A172 (cell line): ENCODE measurements at regions not wholly inside any gene's neighbourhood (a gene's known extent, or its start where the extent isn't known, plus 50 kb on each side); places are given as distances from the start of the nearest gene placed in this dataset.
"Not testable (repeated sequence)": the region's sequence is repeated elsewhere in the genome, so short reads cannot be mapped to it uniquely, and the experiment has no call there.

ENCODE experiments used
- DNase-seq: peaks from one replicate; pipeline ENCODE4 v3.0.0-alpha.2; 2015; ENCODE audit warnings: low spot score

DNA sequence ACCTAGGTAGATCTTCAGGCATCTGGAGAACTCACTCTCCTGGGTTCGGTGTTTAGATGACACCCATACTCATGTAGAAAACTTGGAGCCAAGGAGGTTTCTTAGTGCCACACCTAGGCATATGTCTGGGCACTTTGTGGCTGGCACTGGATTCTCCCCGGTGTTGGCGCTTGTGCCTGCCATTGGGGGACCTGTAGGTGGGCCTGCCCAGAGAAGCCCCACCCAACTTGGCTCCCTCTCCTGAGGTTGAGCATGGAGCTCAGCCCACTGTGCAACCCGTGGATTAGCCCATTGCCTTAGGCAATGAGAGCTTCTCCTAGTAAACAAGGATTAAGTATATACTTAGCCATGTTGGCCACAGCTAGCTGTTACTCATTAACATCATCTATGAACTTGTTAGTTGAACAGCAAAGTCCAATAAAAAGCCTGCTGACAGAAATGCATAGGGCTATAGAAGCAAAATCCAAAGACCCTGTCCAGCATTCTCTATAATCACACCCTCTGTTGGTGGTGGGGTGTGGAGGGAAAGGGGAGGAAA is 335.5 kb upstream of the CHORDC1 start:
- DNase-seq = no peak

DNA sequence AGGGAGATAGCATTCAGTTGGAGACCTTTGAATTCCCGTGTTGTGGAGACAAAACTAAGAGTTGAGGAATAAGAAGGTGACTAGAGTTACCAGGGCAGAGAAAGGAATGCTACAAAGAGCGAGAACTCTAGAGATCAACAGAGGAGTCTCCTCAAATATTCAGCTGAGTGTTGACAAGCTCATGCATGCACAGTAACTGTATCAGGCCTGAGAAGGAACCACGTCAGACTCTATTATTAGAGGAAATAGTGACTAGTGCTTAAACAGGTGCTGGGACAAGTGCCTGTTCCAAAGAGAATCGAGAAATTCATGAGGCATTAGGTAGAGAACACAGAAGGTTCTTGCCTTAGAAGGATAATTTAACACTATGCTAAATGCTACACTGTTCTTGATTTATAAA is 333.8 kb upstream of the CHORDC1 start:
- DNase-seq = no peak

DNA sequence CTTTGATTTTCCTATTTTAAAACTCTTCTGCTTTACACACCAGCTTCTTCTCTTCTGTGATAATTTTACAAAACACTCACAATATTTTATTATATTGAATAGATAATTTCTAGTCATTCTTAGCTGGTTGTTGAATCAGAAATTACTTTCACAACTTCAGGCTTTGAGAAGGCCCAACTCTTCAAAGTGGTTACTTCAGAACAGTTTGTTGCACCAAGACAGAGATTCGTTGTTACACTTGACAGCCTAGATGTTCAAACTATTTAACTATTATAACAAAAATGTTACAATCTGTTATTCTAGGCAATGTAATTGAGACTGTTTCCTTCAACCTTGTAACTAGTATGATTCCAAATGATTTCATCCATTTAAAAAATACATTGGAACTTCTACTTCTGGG is 333.2 kb upstream of the CHORDC1 start:
- no peak for DNase-seq

DNA sequence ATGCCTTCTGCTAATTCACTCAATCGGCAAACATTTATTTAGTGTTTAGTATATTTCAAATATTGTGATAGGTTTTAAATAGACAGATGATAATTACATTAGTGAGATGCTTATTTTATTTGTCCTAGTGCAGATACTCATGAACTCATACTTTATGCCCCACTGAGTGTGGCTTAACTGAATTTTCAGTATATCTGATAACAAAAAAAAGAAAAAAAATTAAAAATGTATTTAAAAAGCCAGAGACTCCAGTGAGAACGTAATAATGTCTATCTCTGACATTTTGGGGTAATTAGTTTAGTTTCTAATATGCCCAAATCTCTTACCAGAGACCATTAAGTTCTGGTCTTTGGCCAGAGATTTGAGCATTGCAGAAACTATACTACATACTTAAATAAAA is 332.6 kb upstream of the CHORDC1 start:
- no peak for DNase-seq

DNA sequence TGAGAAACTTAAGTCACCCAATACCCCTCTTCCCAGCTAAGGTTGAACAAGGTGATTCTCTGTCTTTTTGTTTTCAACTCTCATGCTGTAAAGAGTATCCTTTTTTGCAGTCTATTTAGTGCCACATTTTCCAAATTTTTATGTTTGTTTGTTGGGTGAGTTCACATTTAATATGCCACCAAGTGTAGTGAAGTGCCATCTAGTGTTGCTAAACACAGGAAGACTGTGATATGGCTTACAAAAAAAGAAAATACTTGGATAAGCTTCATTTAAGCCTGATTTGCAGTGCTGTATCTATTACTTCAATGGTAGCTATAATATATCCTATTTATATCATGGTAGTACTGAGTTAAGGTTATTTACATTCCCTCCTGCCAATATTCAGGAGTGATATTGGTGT is 319.2 kb upstream of the CHORDC1 start:
- DNase-seq = no peak

DNA sequence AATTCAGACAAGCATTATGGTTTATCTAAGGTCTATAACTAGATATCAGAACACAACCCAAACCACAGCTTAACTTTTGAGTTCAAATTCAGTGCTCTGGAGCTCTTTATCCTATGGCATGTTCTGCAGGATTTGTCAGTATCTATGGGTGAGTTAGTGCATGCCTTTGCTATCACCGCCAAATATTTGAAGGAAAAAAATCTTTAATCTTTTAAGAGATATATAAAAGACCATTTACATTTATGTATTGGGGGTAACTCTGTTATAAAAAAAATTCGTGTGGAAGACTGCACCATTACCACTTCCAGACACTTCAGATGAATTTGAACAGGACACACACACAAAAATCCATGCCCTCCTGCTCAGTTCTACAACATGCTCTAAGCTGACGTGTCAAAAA is 313.5 kb upstream of the CHORDC1 start:
- DNase-seq = no peak

DNA sequence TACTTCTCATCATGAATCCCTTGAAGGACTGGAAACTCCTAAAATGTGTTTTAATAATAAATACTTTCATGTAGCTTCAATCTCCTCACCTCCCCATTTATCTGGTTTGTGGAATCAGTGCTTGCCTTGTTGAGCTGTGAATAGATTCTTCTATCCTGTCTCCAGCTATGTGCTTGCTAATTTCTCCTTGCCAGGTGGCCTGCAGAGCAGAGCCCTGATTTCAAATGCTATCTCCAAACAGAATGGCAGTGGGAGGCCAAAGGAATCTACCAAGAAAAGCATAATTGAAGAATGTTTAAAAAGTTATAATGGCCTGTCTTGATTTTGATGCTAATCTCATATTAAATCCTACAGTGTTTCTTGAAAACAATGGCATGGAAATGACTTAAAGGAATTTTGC is 309.3 kb upstream of the CHORDC1 start:
- DNase-seq = no peak

DNA sequence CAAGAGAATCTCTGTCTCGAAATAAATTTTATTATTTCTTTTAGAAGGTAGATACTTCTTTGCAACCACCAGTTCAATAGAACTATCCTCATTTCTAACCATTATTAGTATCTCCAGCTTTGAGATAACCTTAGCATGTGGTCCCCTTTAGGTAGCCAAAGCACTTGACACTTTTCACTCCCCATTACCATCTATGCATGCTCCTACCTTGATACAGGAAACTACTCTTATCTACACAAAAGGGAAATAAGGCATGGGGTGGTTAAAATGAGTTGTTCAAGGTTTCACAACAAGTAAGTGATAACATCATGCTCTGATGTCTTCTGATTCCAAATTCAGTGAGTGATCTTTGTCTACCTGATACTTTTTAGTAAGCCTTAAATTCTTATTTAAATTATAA is 308.2 kb upstream of the CHORDC1 start:
- no peak for DNase-seq

DNA sequence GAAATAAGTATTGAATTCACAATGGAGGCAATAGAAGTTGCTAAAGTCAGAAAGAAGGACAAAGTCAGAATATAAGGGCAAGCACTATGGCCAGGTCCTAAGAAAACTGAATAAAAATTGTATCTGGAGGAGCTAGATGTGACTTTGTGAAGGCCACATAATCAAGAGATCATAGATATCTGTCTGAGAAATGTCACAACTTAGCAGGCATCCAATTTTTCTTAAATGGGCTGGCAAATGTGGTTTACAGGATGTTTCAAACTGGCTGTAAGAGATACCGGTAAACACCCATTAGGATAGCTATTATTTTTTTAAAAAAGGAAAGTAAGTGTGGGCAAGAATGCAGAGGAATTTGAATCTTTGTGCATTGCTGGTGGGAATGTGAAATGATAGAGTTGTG is 303.1 kb upstream of the CHORDC1 start:
- DNase-seq = no peak

DNA sequence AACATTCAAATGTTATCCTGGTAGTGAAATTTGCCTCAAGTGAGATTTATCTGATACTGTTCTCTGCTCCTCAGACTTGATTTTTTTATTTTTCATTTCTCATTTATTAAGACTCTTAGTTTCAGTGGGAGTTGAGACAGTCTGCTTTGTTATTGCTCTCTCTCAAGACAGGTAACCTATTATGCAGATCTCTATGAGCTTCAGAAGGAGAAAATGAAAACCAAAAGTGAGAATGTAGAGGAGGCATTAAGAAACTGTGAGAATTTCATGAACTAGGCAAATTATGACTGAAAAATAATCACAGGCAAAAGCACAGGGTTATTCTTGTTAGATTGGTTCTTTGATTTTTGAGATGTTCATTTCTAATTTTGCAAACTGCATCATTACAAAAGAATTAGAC is 290.0 kb upstream of the CHORDC1 start:
- no peak for DNase-seq

DNA sequence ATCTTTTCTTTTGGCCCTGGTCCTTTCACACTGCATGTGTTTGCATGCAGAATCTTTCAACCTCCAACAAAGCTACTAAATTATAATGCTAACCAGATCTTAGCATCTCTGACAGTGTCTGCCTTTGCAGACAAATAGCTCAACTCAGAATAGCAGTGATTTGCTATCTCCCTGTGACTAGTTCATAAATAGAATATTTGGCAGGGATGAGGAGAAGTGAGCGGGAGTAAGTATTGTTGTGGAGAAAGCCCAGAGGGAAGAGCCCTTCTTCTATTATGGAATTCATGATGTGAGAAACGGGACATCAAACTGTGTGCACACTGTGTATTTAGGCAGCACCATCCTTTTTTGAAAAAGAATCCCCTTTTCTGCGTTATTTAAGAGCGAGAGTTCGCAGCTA is 288.0 kb upstream of the CHORDC1 start:
- DNase-seq = no peak

DNA sequence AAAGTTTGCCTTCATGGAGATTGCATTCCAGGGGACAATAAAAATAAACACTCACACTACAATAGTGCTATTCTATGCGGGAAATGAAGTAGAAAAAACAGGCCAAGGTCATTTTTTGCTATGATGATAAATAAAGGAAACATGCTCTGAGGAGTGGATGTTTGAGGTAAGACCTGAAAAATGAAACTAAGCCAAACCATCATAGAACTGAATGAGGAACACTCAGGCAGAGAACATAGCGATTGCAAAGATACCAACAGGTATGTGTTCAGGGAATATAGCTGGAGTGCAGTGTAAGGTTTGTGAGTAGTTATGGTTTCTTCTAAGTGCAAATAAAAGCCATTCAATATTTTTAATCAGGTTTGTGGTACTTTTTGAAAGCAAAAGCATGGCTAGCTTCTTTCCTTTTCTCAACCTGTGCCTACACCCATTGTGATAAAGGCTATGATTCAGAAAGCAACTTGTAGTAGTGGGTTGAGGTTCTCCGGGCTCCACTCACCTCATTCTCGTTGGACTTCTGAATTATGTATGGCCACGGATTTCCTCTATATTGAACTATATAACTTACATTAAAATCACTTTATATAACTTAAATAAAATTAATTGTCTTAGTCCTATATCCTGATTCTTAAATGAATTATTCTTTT is 278.2 kb upstream of the CHORDC1 start:
- DNase-seq = no peak

DNA sequence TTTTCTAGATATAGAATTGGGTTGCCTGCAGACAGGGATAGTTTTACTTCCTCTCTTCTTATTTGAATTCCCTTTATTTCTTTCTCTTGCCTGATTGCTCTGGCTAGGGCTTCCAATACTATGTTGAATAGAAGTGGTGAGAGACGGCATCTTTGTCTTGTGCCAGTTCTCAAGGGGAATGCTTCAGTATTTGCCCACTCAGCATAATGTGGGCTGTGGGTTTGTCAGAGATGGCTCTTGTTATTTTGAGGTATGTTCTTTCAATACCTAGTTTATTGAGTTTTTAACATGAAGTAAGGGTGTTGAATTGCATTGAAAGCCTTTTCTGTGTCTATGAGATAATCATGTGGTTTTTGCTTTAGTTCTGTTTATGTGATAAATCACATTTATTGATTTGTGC is 273.9 kb upstream of the CHORDC1 start:
- no peak for DNase-seq

DNA sequence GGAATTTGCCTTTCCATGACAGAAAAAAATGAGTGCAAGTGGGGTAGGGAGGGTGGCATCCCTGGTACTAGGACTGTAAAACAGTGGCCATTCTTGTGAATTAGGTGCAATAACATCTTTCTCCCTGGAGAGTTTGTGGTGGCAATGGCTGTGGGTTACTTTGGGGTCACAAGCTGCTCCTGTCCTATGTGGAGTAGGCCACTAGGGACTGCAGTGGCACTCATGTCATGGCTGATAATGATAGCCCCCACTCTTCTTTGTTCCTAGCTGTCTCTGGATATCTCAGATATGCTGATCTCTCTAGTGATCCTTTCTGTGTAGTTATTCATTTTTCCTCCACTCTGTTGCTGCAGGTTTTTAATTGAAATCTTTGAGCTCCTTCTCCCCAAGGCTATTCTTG is 270.5 kb upstream of the CHORDC1 start:
- no peak for DNase-seq

DNA sequence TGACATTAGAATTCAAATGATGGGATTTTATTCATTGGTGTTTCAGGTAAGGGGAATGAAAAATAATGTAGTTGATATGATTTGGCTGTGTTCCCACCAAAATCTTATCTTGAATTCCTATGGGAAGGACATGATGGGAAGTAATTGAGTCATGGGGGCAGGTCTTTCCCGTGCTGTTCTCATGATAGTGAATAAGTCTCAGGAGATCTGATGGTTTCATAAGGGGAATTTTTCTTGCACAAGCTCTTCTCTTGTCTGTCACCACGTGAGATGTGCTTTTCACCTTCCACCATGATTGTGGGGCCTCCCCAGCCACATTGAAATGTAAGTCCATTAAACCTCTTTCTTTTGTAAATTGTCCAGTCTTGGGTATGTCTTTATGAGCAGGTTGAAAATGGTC is 268.6 kb upstream of the CHORDC1 start:
- no peak for DNase-seq

DNA sequence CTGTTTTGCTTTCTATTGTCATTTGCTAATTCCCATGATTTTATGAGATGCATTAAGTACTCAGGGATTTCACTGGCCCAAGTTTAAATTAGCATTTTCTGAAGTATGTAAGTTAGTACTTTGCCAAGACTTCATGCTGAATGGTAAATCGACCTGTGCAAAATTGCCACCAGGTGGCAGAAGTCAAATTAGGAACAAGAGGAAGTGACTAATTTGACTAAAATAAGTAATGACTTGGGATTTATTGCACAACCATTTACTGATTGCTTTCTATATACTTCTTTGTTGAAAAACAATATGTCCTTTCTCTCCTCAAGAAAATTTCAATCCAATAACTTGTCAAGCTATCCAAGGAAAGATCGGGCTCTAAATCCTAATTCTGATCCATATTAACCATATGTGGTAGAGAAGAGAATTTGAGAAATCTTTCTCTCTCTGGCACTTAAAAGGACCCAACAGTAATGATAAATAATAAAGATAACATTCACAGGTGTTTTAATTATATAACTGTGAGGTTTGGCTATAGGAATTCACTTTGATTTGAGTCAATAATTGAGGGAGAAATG is 253.7 kb upstream of the CHORDC1 start:
- peak; percentile 12 for DNase-seq

DNA sequence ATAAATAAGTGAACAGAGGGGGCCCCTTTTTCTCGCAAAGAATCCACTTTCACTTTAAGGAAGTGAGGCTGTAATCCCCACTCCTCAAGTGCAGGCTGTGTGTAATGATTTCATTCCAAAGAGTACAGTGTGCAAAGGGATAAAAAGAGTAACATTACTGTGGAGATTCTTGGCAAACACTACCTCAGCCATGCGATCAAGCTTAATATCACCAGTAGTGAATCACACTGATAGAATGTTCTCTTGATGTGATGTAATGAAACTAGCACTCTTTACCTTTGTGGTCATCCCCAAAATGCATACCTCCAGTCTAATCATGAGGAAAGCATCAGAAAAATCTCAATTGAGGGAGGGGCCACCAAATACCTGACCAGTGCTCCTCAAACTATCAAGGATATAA is 246.1 kb upstream of the CHORDC1 start:
- DNase-seq = peak; percentile 1

DNA sequence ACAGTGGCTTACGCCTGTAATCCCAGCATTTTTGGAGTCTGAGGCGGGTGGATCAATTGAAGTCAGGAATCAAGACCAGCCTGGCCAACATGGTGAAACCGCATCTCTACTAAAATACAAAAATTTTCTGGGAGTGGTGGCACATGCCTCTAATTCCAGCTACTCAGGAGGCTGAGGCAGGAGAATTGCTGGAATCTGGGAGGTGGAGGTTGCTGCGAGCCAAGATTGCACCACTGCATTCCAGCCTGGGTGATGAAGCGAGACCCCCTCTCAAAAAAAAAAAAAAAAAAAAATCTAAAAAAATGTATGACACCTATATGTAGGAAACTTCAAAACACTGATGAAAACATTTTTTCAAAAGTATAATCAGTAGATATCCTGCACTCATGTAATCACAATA is 242.7 kb upstream of the CHORDC1 start:
- no peak for DNase-seq

DNA sequence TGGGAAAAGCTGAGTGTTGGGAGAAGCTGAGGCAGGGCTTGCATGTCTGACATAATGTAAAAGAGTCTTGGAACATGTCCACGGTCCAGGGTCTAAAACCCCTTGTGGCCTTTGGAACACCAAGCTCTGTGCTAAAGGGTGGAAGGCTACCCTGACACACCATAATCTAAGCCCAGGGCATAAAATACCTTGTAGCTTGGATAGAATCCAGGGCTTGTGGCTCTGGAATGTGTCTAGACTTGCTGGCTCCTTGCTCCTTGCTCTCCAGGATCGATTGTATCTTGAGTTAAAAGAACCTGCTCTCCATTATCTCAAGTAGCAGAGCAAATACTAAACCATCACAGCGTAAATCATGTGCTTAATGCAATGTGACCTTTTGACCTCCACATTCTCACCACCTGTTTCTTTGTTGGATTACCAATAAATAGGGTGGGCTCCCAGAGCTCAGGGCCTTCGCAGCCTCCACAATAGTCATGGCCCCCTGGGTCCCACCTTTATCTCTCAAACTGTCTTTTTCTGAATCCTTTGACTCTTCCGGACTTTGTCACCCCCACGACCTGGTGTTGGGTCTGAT is 232.6 kb upstream of the CHORDC1 start:
- not testable (repeated sequence) for DNase-seq

DNA sequence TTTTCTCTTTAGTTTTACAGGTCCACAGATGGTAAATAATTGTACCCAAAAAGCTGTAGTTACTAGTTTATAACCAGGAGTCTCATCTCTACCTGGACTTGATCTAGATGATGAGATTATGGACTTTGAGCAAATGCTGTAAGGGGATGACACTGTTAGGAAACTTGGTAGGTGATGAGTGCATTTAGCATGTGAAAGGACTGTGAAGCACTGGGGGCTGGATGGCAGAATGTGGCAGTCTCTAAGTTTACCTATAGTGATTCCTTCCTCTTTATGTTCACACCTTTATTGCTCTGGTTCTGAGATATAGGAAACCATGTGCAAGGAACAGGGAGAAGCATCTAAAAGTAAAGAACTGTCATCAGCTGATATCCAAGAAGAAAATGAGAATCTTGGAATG is 230.7 kb upstream of the CHORDC1 start:
- no peak for DNase-seq

DNA sequence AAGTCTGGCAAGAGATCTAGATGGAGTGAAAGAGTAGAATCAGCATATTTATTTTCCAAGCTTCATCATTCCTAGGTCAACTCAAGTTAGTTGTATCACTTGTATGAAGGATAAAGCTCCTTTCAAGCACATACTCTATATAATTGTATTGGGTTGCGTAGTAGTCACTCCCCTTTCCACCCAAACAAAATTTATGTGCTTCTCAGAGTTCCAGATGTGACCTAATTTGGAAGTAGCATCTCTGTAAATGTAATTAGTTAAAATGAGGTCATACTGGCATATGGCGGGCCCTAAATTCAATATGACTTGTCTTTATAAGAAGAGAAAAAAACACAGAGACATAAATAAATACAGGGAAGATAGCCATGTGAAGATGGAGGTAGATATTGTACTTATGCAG is 226.8 kb upstream of the CHORDC1 start:
- no peak for DNase-seq

DNA sequence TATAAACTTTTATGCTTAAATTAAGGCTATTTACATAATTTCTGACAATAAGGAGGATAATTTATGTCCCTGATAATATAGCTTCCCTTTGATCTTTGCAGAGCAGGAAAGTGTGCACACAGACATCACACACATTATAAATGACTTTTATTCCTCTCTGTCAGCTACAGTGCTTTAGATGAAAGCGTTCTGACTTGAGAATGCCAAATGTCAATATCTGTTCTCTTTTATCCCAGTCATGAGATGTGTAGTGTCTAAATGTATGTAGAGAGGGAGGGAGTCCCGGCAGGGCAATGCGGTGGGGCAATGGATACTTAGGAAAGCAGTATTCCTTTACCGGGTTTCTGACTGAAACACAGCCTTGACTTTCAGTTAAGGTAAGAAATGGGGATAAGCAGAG is 225.4 kb upstream of the CHORDC1 start:
- no peak for DNase-seq

DNA sequence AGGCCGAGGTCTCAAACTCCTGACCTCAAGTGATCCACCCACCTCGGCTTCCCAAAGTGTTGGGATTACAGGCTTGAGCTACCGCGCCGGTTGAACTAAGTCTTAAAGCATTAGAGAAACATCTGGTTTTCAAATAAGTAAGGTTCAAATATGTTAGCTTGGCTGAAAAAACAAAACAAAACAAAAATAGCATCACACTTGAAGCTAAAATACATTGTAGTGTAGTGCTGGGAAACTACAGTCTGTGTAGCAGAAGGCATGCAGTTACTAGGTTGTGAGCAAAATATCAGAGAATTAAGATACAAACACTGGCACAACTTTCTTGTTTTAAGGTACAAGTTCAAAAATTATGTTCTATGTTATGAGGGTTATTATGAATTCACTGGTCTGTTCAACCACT is 224.8 kb upstream of the CHORDC1 start:
- DNase-seq = no peak

DNA sequence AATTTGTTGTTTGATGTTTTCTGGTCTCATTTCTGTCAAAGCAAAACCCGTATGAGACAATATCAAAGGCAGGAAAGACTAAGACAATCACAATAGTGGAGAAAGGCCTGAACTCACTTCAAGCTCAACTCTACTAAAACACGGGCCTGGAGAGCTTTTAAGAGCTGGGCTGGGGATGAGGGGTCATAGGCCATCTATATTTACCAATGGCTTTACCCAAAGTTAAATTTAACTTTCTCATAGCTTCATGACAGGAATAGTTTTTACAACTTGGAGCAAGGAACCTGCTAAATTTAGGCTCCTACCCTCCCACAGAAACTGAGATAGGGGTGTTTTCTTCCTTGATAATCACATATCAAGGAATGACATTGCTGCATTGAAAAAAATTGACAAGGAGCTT is 223.4 kb upstream of the CHORDC1 start:
- no peak for DNase-seq
